ENCODE measurements at regions not wholly inside any gene's neighbourhood (a gene's known extent, or its start where the extent isn't known, plus 50 kb on each side); places are given as distances from the start of the nearest gene placed in this dataset.
"Not testable (repeated sequence)": the region's sequence is repeated elsewhere in the genome, so short reads cannot be mapped to it uniquely, and the experiment has no call there.

GRCh38 chr2:166744117-166744516, 144.2 kb upstream of the XIRP2 start:
- not testable (repeated sequence) for TF ChIP-seq BHLHE40 (IDR thresholded peaks at IDR 0.05; ENCODE audit: low read depth, low read length)
- TF ChIP-seq, protein P1, sequence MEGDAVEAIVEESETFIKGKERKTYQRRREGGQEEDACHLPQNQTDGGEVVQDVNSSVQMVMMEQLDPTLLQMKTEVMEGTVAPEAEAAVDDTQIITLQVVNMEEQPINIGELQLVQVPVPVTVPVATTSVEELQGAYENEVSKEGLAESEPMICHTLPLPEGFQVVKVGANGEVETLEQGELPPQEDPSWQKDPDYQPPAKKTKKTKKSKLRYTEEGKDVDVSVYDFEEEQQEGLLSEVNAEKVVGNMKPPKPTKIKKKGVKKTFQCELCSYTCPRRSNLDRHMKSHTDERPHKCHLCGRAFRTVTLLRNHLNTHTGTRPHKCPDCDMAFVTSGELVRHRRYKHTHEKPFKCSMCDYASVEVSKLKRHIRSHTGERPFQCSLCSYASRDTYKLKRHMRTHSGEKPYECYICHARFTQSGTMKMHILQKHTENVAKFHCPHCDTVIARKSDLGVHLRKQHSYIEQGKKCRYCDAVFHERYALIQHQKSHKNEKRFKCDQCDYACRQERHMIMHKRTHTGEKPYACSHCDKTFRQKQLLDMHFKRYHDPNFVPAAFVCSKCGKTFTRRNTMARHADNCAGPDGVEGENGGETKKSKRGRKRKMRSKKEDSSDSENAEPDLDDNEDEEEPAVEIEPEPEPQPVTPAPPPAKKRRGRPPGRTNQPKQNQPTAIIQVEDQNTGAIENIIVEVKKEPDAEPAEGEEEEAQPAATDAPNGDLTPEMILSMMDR (conservative IDR thresholded peaks at IDR 0.05; ENCODE audit: low read depth, low read length), result not testable (repeated sequence)
